ENCODE measurements at regions not wholly inside any gene's neighbourhood (a gene's known extent, or its start where the extent isn't known, plus 50 kb on each side); places are given as distances from the start of the nearest gene placed in this dataset.
"Not testable (repeated sequence)": the region's sequence is repeated elsewhere in the genome, so short reads cannot be mapped to it uniquely, and the experiment has no call there.

GRCh38 chr4:93897559-93897958 lies 69.0 kb downstream of the ATOH1 start:
- peak; percentile 54 for TF ChIP-seq CTCF (conservative IDR thresholded peaks at IDR 0.05)
- no peaks in the 10 kb centered on the region for H3K27me3 Mint-ChIP-seq (ENCODE audit: low read depth)
- no peaks in the 10 kb centered on the region for H3K36me3 Mint-ChIP-seq (ENCODE audit: low read depth)
- no peak for DNase-seq (ENCODE audit: low read depth, low spot score)
- no peak overlapping the region for H3K27ac Mint-ChIP-seq (ENCODE audit: unreplicated experiment)
- H3K9me3 Mint-ChIP-seq, result no peaks in the 10 kb centered on the region
- H3K4me1 Mint-ChIP-seq, result no peaks in the 10 kb centered on the region
- H3K4me3 Mint-ChIP-seq, result no peak overlapping the region

DNA sequence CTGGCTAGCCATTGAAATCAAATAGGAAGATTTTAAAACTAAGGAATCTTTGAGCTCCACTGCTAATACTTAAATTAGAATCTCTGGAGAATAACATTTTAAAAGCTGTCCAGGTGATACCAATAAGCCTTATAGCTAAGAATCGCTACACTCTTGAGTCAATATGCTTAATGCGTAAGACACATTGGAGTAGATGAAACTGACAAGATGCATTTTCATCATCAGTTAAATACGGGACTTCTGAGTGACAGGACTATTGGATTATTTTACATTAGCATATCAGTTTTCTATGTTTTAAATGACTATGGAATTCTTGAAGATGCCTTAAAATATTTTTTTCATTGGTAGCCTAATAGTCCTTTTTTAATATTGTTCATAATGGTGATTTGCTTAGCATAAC lies 80.2 kb downstream of the ATOH1 start:
- peaks cover 11% of the 10 kb centered on the region for H3K27me3 Mint-ChIP-seq (ENCODE audit: low read depth)
- no peak overlapping the region for H3K4me3 Mint-ChIP-seq
- no peaks in the 10 kb centered on the region for H3K36me3 Mint-ChIP-seq (ENCODE audit: low read depth)
- TF ChIP-seq CTCF (conservative IDR thresholded peaks at IDR 0.05), result no peak
- H3K4me1 Mint-ChIP-seq, result no peaks in the 10 kb centered on the region
- no peak overlapping the region for H3K27ac Mint-ChIP-seq (ENCODE audit: unreplicated experiment)
- H3K9me3 Mint-ChIP-seq, result peaks cover 5% of the 10 kb centered on the region
- DNase-seq (ENCODE audit: low read depth, low spot score), result no peak

GRCh38 chr4:93911671-93912070 lies 83.1 kb downstream of the ATOH1 start:
- no peak overlapping the region for H3K27ac Mint-ChIP-seq (ENCODE audit: unreplicated experiment)
- peaks cover 5% of the 10 kb centered on the region for H3K9me3 Mint-ChIP-seq
- DNase-seq (ENCODE audit: low read depth, low spot score), result no peak
- H3K4me1 Mint-ChIP-seq, result no peaks in the 10 kb centered on the region
- no peak for TF ChIP-seq CTCF (conservative IDR thresholded peaks at IDR 0.05)
- H3K4me3 Mint-ChIP-seq, result no peak overlapping the region
- peaks cover 11% of the 10 kb centered on the region for H3K27me3 Mint-ChIP-seq (ENCODE audit: low read depth)
- H3K36me3 Mint-ChIP-seq (ENCODE audit: low read depth), result no peaks in the 10 kb centered on the region

GRCh38 chr4:93912146-93912545 lies 83.6 kb downstream of the ATOH1 start:
- H3K27ac Mint-ChIP-seq (ENCODE audit: unreplicated experiment), result no peak overlapping the region
- H3K36me3 Mint-ChIP-seq (ENCODE audit: low read depth), result no peaks in the 10 kb centered on the region
- H3K4me3 Mint-ChIP-seq, result no peak overlapping the region
- H3K4me1 Mint-ChIP-seq, result no peaks in the 10 kb centered on the region
- H3K27me3 Mint-ChIP-seq (ENCODE audit: low read depth), result peaks cover 11% of the 10 kb centered on the region
- peaks cover 5% of the 10 kb centered on the region for H3K9me3 Mint-ChIP-seq
- DNase-seq (ENCODE audit: low read depth, low spot score), result no peak
- no peak for TF ChIP-seq CTCF (conservative IDR thresholded peaks at IDR 0.05)

GRCh38 chr4:93918856-93919255 lies 90.3 kb downstream of the ATOH1 start:
- no peak for DNase-seq (ENCODE audit: low read depth, low spot score)
- Mint-ChIP-seq H3K36me3 (ENCODE audit: low read depth) (no peaks in the 10 kb centered on the region), H3K9me3 (no peaks in the 10 kb centered on the region), H3K27me3 (ENCODE audit: low read depth) (no peaks in the 10 kb centered on the region), H3K4me3 (no peak overlapping the region), H3K27ac (ENCODE audit: unreplicated experiment) (no peak overlapping the region), H3K4me1 (no peaks in the 10 kb centered on the region)
- no peak for TF ChIP-seq CTCF (conservative IDR thresholded peaks at IDR 0.05)

GRCh38 chr4:93923570-93923969 lies 95.0 kb downstream of the ATOH1 start:
- H3K4me3 Mint-ChIP-seq; H3K27me3 Mint-ChIP-seq (ENCODE audit: low read depth); H3K4me1 Mint-ChIP-seq; H3K27ac Mint-ChIP-seq (ENCODE audit: unreplicated experiment); H3K36me3 Mint-ChIP-seq (ENCODE audit: low read depth); DNase-seq (ENCODE audit: low read depth, low spot score); H3K9me3 Mint-ChIP-seq: not testable (repeated sequence)
